ENCODE measurements at regions not wholly inside any gene's neighbourhood (a gene's known extent, or its start where the extent isn't known, plus 50 kb on each side); places are given as distances from the start of the nearest gene placed in this dataset.

- no peak overlapping the region for H3K4me3 ChIP-seq (ENCODE audit: low read depth, low read length)
- TF ChIP-seq CTCF (IDR thresholded peaks at IDR 0.05; ENCODE audit: insufficient read depth, low read length, missing control alignments): no peak
- CTCF ChIA-PET: interaction anchor here (2.7 kb wide), 1 partner anchor 11 kb away, joined by 33 read pairs; no protein-coding TSS in a partner anchor
- DNase-seq (ENCODE audit: low read depth, low spot score): no peak
- POLR2A ChIA-PET: no interaction called here
Observed at GRCh38 chr11:64461081-64461480, 94.7 kb upstream of the SLC22A11 start.

GRCh38 chr11:64466115-64466718 is 89.5 kb upstream of the SLC22A11 start:
- H3K4me3 ChIP-seq (ENCODE audit: low read depth, low read length): no peak overlapping the region
- no peak for DNase-seq (ENCODE audit: low read depth, low spot score)
- no peak for TF ChIP-seq CTCF (IDR thresholded peaks at IDR 0.05; ENCODE audit: insufficient read depth, low read length, missing control alignments)
- CTCF ChIA-PET: interaction anchor here (2.1 kb wide), 1 partner anchor 17 kb away, joined by 10 read pairs; no protein-coding TSS in a partner anchor
- POLR2A ChIA-PET: no interaction called here

GRCh38 chr11:64469288-64469687 is 86.5 kb upstream of the SLC22A11 start:
- no peak for TF ChIP-seq CTCF (IDR thresholded peaks at IDR 0.05; ENCODE audit: insufficient read depth, low read length, missing control alignments)
- CTCF ChIA-PET: interaction anchor here (1.1 kb wide), 1 partner anchor 20 kb away, joined by 8 read pairs; no protein-coding TSS in a partner anchor
- no peak for DNase-seq (ENCODE audit: low read depth, low spot score)
- POLR2A ChIA-PET: no interaction called here
- H3K4me3 ChIP-seq (ENCODE audit: low read depth, low read length): no peak overlapping the region

- no peak for DNase-seq (ENCODE audit: low read depth, low spot score)
- ChIA-PET CTCF (interaction anchor here (1.0 to 3.1 kb wide), 3 partner anchors 17 to 24 kb away, joined by 5 to 21 read pairs (median 7); no protein-coding TSS in a partner anchor), POLR2A (no interaction called here)
- TF ChIP-seq CTCF (IDR thresholded peaks at IDR 0.05; ENCODE audit: insufficient read depth, low read length, missing control alignments): no peak
- H3K4me3 ChIP-seq (ENCODE audit: low read depth, low read length): no peak overlapping the region
Observed at GRCh38 chr11:64472593-64473455, 82.9 kb upstream of the SLC22A11 start.

GRCh38 chr11:64474680-64475079 is 81.1 kb upstream of the SLC22A11 start:
- no peak for TF ChIP-seq CTCF (IDR thresholded peaks at IDR 0.05; ENCODE audit: insufficient read depth, low read length, missing control alignments)
- CTCF ChIA-PET: interaction anchor here (1.1 to 3.1 kb wide), 2 partner anchors 26 to 179 kb away, joined by 3 to 21 read pairs; no protein-coding TSS in a partner anchor
- DNase-seq (ENCODE audit: low read depth, low spot score): no peak
- H3K4me3 ChIP-seq (ENCODE audit: low read depth, low read length): no peak overlapping the region
- POLR2A ChIA-PET: no interaction called here

- POLR2A ChIA-PET: no interaction called here
- no peak for TF ChIP-seq CTCF (IDR thresholded peaks at IDR 0.05; ENCODE audit: insufficient read depth, low read length, missing control alignments)
- CTCF ChIA-PET: interaction anchor here (3.1 kb wide), 1 partner anchor 26 kb away, joined by 21 read pairs; no protein-coding TSS in a partner anchor
- H3K4me3 ChIP-seq (ENCODE audit: low read depth, low read length): no peak overlapping the region
- no peak for DNase-seq (ENCODE audit: low read depth, low spot score)
Observed at GRCh38 chr11:64475145-64475544, 80.6 kb upstream of the SLC22A11 start.

Data from AG04449 (cell line).